H1 (cell line): ENCODE measurements at regions not wholly inside any gene's neighbourhood (a gene's known extent, or its start where the extent isn't known, plus 50 kb on each side); places are given as distances from the start of the nearest gene placed in this dataset.

Experiments used
- CTCF ChIA-PET: fragments of 300-600 bp; sonication (Branson Sonifier 250); formaldehyde crosslinking; loops from one replicate; lab custom pipeline; 2021; ENCODE audit not compliant: partially characterized antibody; lab: Charles Lee
- POLR2A ChIA-PET: fragments of 300-600 bp; sonication (Branson Sonifier 250); formaldehyde crosslinking; loops from one replicate; lab custom pipeline; 2021; ENCODE audit warnings: inconsistent platforms; ENCODE audit not compliant: partially characterized antibody; lab: Charles Lee
- DNase-seq, 2 experiments: peaks; one replicate each; pipeline versions ENCODE4 v3.0.0 to v3.0.0-alpha.2; 2010 to 2022; ENCODE audit warnings: low spot score in 2 of 2, low read depth in 1 of 2, mixed read lengths in 1 of 2
- FAIRE-seq: peaks from 2 replicates; lab custom pipeline; 2011; peaks lifted over from hg19 to GRCh38; lab: Jason Lieb, UNC
- H2AFZ ChIP-seq: 2 replicates; pipeline ENCODE4 v1.8.1; 2012; ENCODE audit warnings: low read length, inconsistent platforms
- H2AK5ac ChIP-seq: 2 replicates; pipeline ENCODE4 v1.6.1; 2013; ENCODE audit warnings: low read depth, low read length
- H2BK120ac ChIP-seq: replicated peaks from 2 replicates; pipeline ENCODE3; 2013; ENCODE audit warnings: low read depth, low read length, inconsistent platforms
- H2BK12ac ChIP-seq: 2 replicates; pipeline ENCODE4 v1.6.1; 2013; ENCODE audit warnings: low read depth, low read length
- H2BK15ac ChIP-seq: 2 replicates; pipeline ENCODE4 v1.6.1; 2013; ENCODE audit warnings: low read length
- H2BK20ac ChIP-seq: 2 replicates; pipeline ENCODE4 v1.6.1; 2013; ENCODE audit warnings: low read length
- H2BK5ac ChIP-seq: 2 replicates; pipeline ENCODE4 v1.6.1; 2013; ENCODE audit warnings: low read depth, low read length
- H3K14ac ChIP-seq: 2 replicates; pipeline ENCODE4 v1.6.1; 2013; ENCODE audit warnings: inconsistent platforms; ENCODE audit not compliant: insufficient read length
- H3K18ac ChIP-seq: 2 replicates; pipeline ENCODE4 v1.6.1; 2013; ENCODE audit warnings: low read length; ENCODE audit errors: extremely low read depth
- H3K23ac ChIP-seq: 2 replicates; pipeline ENCODE4 v1.6.1; 2013; ENCODE audit warnings: inconsistent platforms; ENCODE audit not compliant: insufficient read length
- H3K23me2 ChIP-seq: 2 replicates; pipeline ENCODE4 v1.6.1; 2013; ENCODE audit warnings: low read depth, low read length
- H3K27ac ChIP-seq: 2 replicates; pipeline ENCODE4 v1.6.1; 2011; ENCODE audit warnings: low read depth, low read length, inconsistent platforms
- H3K27me3 ChIP-seq, 4 experiments: replicated peaks in 1 of 4; 1 replicate in 1 of 4; 2 replicates in 3 of 4; pipeline versions ENCODE4 v1.6.1 to v1.8.1; 2011 to 2013; ENCODE audit warnings: low read length in 3 of 4, mild to moderate bottlenecking in 3 of 4, inconsistent platforms in 2 of 4, mixed read lengths in 2 of 4, moderate library complexity in 1 of 4; ENCODE audit not compliant: control insufficient read depth in 3 of 4, insufficient read depth in 3 of 4; ENCODE audit errors: extremely low read depth in 1 of 4
- H3K36me3 ChIP-seq, 4 experiments: 2 replicates each; pipeline versions ENCODE4 v1.6.1 to v1.8.1; 2011 to 2013; ENCODE audit warnings: mild to moderate bottlenecking in 4 of 4, low read length in 3 of 4, moderate library complexity in 2 of 4, control low read depth in 1 of 4, inconsistent platforms in 1 of 4; ENCODE audit not compliant: insufficient read depth in 4 of 4, control insufficient read depth in 2 of 4
- H3K4ac ChIP-seq: replicated peaks from 2 replicates; pipeline ENCODE3; 2013; ENCODE audit warnings: low read length, low read depth, mixed read lengths, inconsistent platforms; ENCODE audit not compliant: insufficient read length
- H3K4me1 ChIP-seq, 4 experiments: replicated peaks in 1 of 4; 1 replicate in 1 of 4; 2 replicates in 3 of 4; pipeline versions ENCODE4 v1.6.1 to v1.8.1; 2011 to 2013; ENCODE audit warnings: low read length in 3 of 4, inconsistent platforms in 2 of 4, mixed read lengths in 1 of 4; ENCODE audit not compliant: insufficient read depth in 4 of 4, control insufficient read depth in 3 of 4
- H3K4me2 ChIP-seq, 2 experiments: 2 replicates each; pipeline versions ENCODE4 v1.6.1 to v1.8.1; 2011 to 2013; ENCODE audit warnings: low read depth in 2 of 2, low read length in 2 of 2, control low read depth in 1 of 2, inconsistent platforms in 1 of 2, mild to moderate bottlenecking in 1 of 2; ENCODE audit not compliant: insufficient read depth in 1 of 2
- H3K4me3 ChIP-seq, 4 experiments: fragments of 200-600, 300-600 bp in 1 of 4; sonication (generic), shearing (Covaris generic), sonication (Bioruptor Twin) in 1 of 4; 2 replicates each; pipeline versions ENCODE4 v1.5.1 to v1.8.1; 2011 to 2016; ENCODE audit warnings: low read length in 4 of 4, low read depth in 3 of 4, control low read depth in 2 of 4, inconsistent platforms in 2 of 4, mild to moderate bottlenecking in 2 of 4, mixed read lengths in 1 of 4, moderate library complexity in 1 of 4; ENCODE audit not compliant: insufficient read depth in 2 of 4; ENCODE audit errors: extremely low read depth in 1 of 4
- H3K56ac ChIP-seq: replicated peaks from 2 replicates; pipeline ENCODE3; 2013; ENCODE audit warnings: low read depth, mild to moderate bottlenecking, mixed read lengths, low read length, inconsistent platforms; ENCODE audit not compliant: insufficient read length
- H3K79me1 ChIP-seq: 2 replicates; pipeline ENCODE4 v1.6.1; 2013; ENCODE audit warnings: low read depth, low read length, control low read depth
- H3K79me2 ChIP-seq, 2 experiments: 2 replicates each; pipeline versions ENCODE4 v1.6.1 to v1.8.1; 2012 to 2013; ENCODE audit warnings: low read length in 2 of 2, mild to moderate bottlenecking in 2 of 2, inconsistent platforms in 1 of 2; ENCODE audit not compliant: insufficient read depth in 2 of 2, control insufficient read depth in 1 of 2
- H3K9ac ChIP-seq, 4 experiments: replicated peaks in 1 of 4; 1 replicate in 1 of 4; 2 replicates in 3 of 4; pipeline versions ENCODE4 v1.6.1 to v1.8.1; 2011 to 2013; ENCODE audit warnings: low read depth in 3 of 4, low read length in 3 of 4, control low read depth in 2 of 4, mild to moderate bottlenecking in 2 of 4, moderate library complexity in 2 of 4, inconsistent platforms in 1 of 4; ENCODE audit errors: extremely low read depth in 1 of 4
- H3K9me3 ChIP-seq, 2 experiments: 2 replicates each; pipeline versions ENCODE4 v1.6.1 to v1.8.1; 2012 to 2013; ENCODE audit warnings: mild to moderate bottlenecking in 2 of 2, moderate library complexity in 2 of 2, control low read depth in 1 of 2, inconsistent platforms in 1 of 2, low read depth in 1 of 2, low read length in 1 of 2, mixed read lengths in 1 of 2; ENCODE audit not compliant: insufficient read depth in 2 of 2
- H4K20me1 ChIP-seq, 2 experiments: replicated peaks in 1 of 2; 2 replicates each; pipeline versions ENCODE3 to v1.8.1; 2011 to 2013; ENCODE audit warnings: inconsistent platforms in 2 of 2, low read length in 2 of 2, mild to moderate bottlenecking in 1 of 2; ENCODE audit not compliant: insufficient read depth in 2 of 2, control insufficient read depth in 1 of 2
- H4K5ac ChIP-seq: 2 replicates; pipeline ENCODE4 v1.6.1; 2013; ENCODE audit warnings: low read length, low read depth, mixed read lengths, inconsistent platforms; ENCODE audit not compliant: insufficient read length
- H4K8ac ChIP-seq: 2 replicates; pipeline ENCODE4 v1.8.0; 2013; ENCODE audit warnings: mild to moderate bottlenecking, moderate library complexity, low read length, inconsistent platforms; ENCODE audit not compliant: insufficient read depth; ENCODE audit errors: extremely low read depth
- H4K91ac ChIP-seq: replicated peaks from 2 replicates; pipeline ENCODE3; 2013; ENCODE audit warnings: low read length, mixed read lengths, inconsistent platforms; ENCODE audit not compliant: insufficient read length
- BCL11A ChIP-seq, 2 experiments: IDR thresholded peaks; one replicate each; pipeline ENCODE4 v1.6.1; 2011; ENCODE audit warnings: low read depth in 2 of 2, low read length in 2 of 2, mild to moderate bottlenecking in 2 of 2
- KDM4A ChIP-seq: IDR thresholded peaks from one replicate; pipeline ENCODE4 v1.7.1; 2012; ENCODE audit warnings: low read depth, mild to moderate bottlenecking, moderate library complexity, low read length, inconsistent platforms; ENCODE audit not compliant: severe bottlenecking
- KDM5A ChIP-seq: fragments of 200-600 bp; IDR thresholded peaks from 2 replicates; pipeline ENCODE4 v1.7.1; 2012; ENCODE audit warnings: mild to moderate bottlenecking, low read length, inconsistent platforms, mixed read lengths
- POLR2AphosphoS5 ChIP-seq: IDR thresholded peaks from 2 replicates; pipeline ENCODE4 v1.6.1; 2011; ENCODE audit warnings: low read depth, low read length
- POU5F1 ChIP-seq: IDR thresholded peaks from 2 replicates; pipeline ENCODE4 v1.6.1; 2011; ENCODE audit warnings: low read depth, mild to moderate bottlenecking, low read length, moderate library complexity
- SIRT6 ChIP-seq: IDR thresholded peaks from one replicate; pipeline ENCODE4 v1.7.1; 2012; ENCODE audit warnings: low read length, inconsistent platforms
- SIX5 ChIP-seq: IDR thresholded peaks from 2 replicates; pipeline ENCODE4 v1.6.1; 2011; ENCODE audit warnings: mild to moderate bottlenecking, low read depth, low read length
- WGBS, 2 experiments: shearing (Covaris generic) in 1 of 2; methylation state at CpG; one replicate each; pipeline versions ENCODE4 v1.1.6 to v1.1.7; 2013 to 2015; ENCODE audit warnings: low lambda C conversion rate in 2 of 2, mixed read lengths in 2 of 2, inconsistent platforms in 1 of 2, low coverage in 1 of 2, missing lambda C conversion rate in 1 of 2; ENCODE audit not compliant: insufficient replicate concordance in 2 of 2, insufficient coverage in 1 of 2, insufficient read length in 1 of 2; ENCODE audit errors: extremely low coverage in 1 of 2, missing lambda C conversion rate in 1 of 2; 5-methylcytosine and 5-hydroxymethylcytosine counted together

GRCh38 chr15:36491912-36492311 lies 87.5 kb upstream of the CDIN1 start:
- H3K56ac ChIP-seq = no peak overlapping the region
- FAIRE-seq (no peak), DNase-seq (no peak)
- H3K4ac ChIP-seq = no peak overlapping the region
- H2AFZ ChIP-seq = no peak overlapping the region
- no peak overlapping the region for H3K27ac ChIP-seq
- H3K9me3 ChIP-seq = no peaks in the 10 kb centered on the region
- no peak overlapping the region for H4K8ac ChIP-seq
- H4K91ac ChIP-seq = no peak overlapping the region
- no peak overlapping the region for H3K4me2 ChIP-seq
- H2AK5ac ChIP-seq = no peak overlapping the region
- H3K9ac ChIP-seq = no peak overlapping the region
- no peaks in the 10 kb centered on the region for H3K36me3 ChIP-seq
- POLR2A ChIA-PET = no interaction called here
- no peak overlapping the region for H3K23ac ChIP-seq
- WGBS, 2 experiments = 84% methylated on average over 4 of the region's 4 CpGs; no CpG with 5 or more reads in 1 of the 2 experiments
- peaks cover 0 to 1% (median 0%) of the 10 kb centered on the region in 4 experiments; a peak in 1 of 7 replicates for H3K27me3 ChIP-seq
- H3K4me3 ChIP-seq = no peak overlapping the region
- H2BK5ac ChIP-seq = no peak overlapping the region
- no peak overlapping the region for H3K18ac ChIP-seq
- H4K20me1 ChIP-seq = no peaks in the 10 kb centered on the region
- H2BK120ac ChIP-seq = no peak overlapping the region
- no peaks in the 10 kb centered on the region for H3K23me2 ChIP-seq
- no peaks in the 10 kb centered on the region for H3K4me1 ChIP-seq
- TF ChIP-seq POU5F1 (no peak), POLR2AphosphoS5 (no peak), KDM4A (no peak), SIX5 (no peak), SIRT6 (no peak), BCL11A (IDR thresholded peaks at IDR 0.05; ENCODE audit: low read depth in 2 of 2, low read length in 2 of 2) (no peak), KDM5A (no peak)
- H3K14ac ChIP-seq = no peak overlapping the region
- no peak overlapping the region for H2BK15ac ChIP-seq
- H2BK12ac ChIP-seq = no peak overlapping the region
- H3K79me1 ChIP-seq = no peaks in the 10 kb centered on the region
- no peaks in the 10 kb centered on the region for H3K79me2 ChIP-seq
- no peak overlapping the region for H4K5ac ChIP-seq
- CTCF ChIA-PET = interaction anchor here (1.3 kb wide), 1 partner anchor 9 kb away, joined by 3 read pairs; no protein-coding TSS in a partner anchor
- H2BK20ac ChIP-seq = no peak overlapping the region
